ENCODE measurements at regions not wholly inside any gene's neighbourhood (a gene's known extent, or its start where the extent isn't known, plus 50 kb on each side); places are given as distances from the start of the nearest gene placed in this dataset.

DNA sequence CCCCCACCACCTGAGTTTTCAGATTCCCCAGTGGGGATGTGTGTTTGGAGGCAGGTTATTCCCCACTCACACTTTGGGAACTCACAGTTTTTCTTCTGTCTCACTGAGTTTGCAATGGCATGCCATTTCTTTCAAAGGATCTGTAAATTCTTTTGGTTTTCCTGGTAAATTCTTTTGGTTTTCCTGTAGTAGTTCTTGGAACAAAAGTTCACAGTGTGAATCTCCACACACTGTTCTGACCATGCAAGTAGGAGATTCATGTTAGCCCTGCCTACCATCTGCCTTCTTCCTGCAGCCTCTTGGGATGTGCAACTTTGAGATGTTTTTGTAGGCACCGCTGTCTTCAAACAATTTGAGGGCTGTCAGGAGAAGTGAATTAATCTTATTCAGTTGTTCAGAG lies 165.6 kb upstream of the OGFRL1 start:
- DNase-seq (ENCODE audit: low spot score) = no peak

DNA sequence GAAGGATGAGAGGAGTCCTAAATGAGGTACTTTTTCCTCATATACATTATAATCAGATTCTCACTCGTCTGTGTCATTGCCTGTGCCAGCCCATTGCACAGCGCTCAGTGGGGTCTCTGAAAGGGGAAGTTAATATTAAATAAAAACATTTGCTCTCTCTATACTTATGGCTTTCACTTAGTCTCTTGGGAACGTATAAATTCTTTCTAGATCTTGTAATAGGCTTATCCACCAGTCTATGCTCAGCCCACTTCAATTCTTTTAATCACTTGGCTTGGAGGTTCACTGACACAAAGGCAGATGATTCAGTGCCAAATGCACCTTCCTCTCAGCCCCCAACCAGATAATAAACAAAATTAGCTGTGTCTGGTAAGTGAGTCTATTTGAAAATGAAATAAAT lies 164.3 kb upstream of the OGFRL1 start:
- DNase-seq (ENCODE audit: low spot score) = no peak

DNA sequence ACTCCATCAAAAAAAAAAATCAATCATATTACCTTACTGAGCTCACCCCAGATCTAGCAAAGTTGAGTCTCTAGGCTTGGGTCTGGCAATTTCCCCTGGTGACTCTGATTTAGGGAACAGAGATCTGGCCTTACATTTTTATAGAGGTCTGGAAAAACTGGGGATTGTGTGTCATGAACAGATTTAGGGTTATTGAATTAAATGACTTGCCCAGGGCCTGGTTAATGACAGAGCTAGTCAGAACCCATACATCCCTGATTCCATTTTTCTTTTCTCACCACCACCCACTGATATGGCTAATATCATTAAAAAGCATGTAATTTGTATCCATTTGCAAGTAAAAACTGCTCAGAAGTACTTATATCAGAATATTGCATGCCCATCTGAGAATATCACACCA lies 163.4 kb upstream of the OGFRL1 start:
- no peak for DNase-seq (ENCODE audit: low spot score)

DNA sequence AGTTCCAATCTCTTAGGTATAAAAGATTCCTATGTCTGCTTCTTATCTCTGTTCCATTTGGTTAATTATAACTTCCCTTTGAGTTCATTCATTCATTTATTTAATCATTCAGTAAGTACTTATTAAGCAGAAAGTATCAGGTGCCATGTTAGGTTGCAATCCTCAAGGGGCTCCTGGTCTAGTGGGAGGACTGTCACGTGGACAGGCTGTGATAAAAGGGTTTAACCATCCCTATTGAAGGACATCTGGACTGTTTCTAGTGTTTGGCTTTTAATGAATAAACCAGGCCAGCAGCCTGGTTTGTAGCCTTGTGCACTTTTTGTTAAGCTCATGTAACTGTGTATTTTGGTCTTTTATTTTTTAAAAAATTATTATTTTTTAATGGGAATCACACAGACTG lies 162.1 kb upstream of the OGFRL1 start:
- DNase-seq (ENCODE audit: low spot score) = no peak

DNA sequence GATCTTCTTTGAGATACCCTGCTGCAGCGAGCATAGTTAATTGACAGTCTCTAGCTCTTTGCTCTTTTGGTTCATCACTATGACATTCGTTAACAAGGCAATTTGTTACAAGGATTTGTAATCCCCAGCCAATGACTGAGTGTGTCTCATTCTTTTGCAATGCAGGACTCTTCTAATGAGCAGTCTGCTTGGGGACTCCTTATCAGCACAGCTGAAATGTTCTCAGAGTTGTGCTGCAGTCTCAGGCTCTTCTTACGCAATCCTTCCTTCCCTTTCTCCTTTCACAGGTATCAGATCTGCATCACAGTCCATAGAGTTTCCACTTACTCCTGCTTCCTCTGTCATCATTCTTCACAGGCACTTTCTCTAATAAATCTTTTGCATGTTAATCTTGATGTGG lies 161.2 kb upstream of the OGFRL1 start:
- DNase-seq (ENCODE audit: low spot score) = no peak

DNA sequence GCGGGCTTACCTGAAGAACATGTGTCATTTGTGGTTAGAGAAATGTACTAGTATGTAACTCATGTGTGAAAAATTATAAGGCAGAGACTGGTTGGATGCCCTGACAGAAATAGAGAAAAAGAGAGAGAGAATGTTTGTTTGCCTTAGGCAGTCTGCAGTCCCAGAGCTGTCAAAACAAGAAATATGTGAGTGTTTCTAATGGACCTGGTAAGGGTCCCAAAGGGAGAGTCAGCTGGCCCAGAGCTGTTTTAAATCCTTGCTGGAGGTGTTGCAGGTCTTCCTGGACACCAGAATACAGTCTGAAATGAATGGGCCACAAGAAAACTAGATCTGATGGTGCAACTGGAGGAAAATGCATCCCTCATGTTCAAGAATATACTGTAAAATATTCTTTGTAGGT lies 158.3 kb upstream of the OGFRL1 start:
- DNase-seq (ENCODE audit: low spot score) = no peak

DNA sequence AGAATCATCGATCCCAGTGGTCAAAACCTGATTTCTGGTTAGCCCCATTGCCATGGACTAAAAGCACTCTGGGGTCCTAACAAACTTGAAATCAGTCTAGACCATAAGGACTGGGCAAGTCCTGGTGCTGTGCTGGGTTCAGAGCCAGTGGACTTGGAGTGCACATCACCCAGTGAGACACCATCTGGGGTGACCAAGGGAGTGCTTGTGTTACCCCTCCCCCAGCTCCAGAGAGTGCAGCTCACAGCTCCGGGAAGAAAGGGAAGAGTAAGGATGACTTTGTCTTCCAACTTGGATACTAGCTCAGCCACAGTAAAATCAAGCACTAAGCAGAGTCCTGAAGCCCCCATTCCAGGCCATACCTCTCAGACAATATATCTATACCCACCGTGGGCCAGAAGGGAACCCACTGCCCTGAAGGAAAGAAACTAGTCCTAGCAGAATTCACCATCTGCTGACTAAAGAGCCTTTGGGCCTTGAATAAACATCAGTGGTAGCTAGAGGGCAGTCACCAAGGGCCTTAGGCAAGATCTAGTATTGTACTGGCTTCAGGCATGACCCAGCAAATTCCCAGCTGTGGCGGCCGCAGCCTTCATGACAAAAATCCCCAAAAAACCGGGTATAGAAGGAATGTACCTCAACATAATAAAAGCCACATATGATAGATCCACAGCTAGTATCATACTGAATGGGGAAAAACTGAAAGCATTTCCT lies 153.5 kb upstream of the OGFRL1 start:
- no peak for DNase-seq (ENCODE audit: low spot score)

DNA sequence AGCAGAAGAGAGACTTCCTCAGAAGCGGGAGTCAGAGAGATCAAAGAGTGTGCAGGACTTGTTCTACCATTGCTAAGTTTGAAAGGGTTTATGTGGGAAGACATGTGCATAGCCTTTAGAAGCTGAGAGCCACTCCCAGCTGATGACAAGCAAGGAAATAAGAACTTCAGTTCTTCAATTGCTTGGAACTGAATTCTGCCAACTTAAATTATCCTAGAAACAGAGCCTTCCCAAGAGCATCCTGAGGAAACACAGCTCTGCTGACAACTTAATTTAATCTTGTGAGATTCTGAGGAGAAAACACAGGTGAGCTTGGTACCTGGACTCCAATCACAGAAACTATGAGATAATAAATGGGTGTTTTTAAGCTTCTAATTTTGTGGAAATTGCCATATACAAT lies 150.6 kb upstream of the OGFRL1 start:
- DNase-seq (ENCODE audit: low spot score) = no peak

DNA sequence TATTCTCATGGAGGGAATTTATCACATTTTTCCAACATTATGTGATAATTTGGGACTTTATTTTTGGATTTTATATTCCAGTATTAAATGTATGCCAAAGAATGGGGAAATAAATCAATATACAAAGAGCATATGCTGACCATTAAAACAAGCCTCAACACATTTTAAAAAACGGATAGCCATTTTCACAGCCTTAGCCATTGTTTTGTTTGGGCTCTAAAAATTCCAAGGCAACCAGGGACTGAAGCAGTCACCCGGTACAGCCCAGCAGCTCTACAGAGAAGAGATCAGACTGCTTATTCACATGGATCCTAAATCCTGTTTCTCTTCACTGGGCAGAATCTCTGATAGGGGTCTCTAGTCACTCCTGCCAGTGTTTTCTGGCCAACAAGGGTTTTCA lies 150.2 kb upstream of the OGFRL1 start:
- DNase-seq (ENCODE audit: low spot score) = no peak

DNA sequence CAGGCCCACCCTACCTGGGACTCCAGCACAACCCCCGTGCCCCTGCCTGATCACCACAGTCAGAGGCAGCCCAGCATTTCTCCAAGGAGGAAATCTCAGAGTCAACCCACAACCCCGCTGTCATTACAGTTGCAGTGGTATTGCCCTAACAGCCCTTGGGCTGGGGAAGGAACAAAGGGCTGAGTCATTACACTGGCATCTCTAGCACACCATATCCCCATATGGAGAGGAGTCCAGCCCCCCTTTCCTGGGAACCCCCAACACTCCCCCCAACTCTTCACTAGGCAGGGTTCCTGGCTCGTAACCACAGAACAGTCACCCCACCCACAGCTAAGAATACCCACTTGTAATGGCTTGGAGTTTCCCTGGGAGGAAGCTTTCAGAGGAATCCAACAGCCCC lies 149.4 kb upstream of the OGFRL1 start:
- DNase-seq (ENCODE audit: low spot score) = no peak

DNA sequence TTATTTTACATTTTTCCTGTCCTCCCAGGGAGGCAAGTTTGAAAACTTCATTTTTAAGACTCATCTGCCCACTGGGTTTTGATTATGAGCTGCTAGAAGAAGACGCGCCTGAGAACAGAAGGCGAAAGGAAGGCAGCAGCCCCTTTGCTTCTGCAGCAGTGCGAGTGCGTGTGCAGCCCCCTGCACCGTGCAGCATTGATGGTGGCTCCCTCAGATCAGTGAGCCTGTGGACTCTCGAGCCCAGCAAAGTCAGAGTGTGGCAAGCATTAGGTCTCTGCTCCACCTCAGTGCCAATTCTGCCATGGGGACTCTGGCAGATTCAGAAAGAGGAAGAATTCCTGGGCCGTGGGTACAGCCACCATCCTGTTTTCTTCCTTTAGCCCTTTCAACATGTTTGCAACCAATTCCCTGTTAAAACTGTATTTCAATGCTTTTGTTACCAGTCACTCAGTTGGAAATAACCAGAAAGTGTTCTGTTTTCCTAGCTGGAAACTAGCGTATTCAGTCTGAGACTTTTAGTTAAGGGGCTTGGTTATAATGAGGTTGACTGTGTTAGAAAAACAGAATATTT lies 134.8 kb upstream of the OGFRL1 start:
- DNase-seq (ENCODE audit: low spot score) = no peak

DNA sequence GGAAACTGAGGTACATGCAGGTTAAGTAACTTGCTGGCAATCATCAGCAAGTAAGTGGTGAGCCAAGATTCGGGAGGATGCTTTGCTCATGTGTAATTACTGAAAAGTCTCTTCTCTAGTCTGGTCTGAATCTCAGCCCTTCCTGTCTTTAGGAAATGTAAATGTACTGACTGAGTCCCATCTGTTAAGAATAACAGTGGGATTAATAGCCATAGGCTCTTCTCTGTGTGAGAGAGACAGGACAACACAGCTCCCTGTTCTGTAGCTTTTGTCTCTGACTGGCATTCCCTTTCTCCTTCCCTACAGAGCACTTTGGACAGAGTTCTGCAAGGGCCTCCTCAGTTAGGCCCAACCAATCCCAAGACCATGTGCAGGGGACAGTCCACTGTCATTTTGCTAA lies 131.3 kb upstream of the OGFRL1 start:
- DNase-seq (ENCODE audit: low spot score) = no peak

DNA sequence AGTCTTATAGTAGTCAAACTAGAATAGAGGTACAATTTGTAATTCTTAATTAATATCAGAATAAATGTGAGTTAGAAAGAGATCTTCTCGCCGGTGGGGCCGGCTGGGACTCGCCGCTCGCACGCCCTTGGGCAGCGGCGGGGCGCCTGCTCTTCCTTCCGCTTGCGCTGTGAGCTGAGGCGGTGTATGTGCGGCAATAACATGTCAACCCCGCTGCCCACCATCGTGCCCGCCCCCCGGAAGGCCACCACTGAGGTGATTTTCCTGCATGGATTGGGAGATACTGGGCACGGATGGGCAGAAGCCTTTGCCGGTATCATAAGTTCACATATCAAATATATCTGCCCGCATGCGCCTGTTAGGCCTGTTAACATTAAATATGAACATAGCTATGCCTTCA lies 123.7 kb upstream of the OGFRL1 start:
- no peak for DNase-seq (ENCODE audit: low spot score)

DNA sequence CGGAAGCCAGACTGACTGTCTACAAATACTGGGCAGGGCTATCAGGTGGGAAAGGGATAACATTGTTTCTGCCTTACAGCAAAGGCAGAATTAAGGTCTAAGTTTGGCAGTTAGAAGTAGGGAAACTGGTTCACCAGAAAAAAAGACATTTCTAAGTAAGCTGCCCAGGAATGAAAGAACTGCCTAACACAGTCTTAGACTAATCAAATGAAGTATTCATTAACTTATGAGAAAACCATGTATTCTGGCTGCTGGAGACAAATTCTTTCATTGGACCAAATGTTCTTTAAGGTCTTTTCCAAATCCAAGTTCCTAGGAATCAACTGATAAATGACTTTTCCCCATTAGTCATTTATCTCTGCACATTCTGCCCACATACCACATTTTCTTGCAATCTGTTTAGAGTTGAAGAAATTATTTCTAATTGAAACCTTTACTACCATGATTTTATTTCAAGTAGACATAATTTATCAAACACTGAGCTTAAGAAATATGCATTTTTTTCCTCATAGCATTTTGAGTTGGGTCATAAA lies 120.3 kb upstream of the OGFRL1 start:
- no peak for DNase-seq (ENCODE audit: low spot score)

DNA sequence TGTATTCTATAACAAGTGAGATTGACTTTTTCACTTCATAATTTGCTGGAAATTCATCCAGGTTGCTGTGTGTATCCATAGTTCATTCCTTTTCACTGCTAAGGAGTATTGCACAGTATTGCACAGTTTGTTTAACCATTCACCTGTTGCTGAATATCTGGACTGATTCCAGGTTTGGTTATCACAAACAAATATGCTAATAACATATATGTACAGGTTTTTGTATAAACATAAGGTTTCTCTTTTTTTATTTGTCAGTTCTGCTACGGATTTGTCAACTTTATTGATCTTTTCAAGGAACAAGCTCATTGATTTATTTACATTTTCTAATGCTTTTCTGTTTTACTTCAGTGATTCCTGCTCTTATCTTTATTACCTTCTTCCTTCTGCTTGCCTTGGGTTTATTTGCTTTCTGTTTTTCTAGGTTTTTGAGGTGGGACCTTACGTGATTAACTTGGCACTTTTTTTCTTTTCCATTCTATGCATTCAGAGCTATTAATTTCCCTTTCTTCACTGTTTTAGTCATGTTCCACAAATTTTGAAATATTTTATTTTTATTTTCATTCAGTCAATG lies 117.0 kb upstream of the OGFRL1 start:
- no peak for DNase-seq (ENCODE audit: low spot score)

DNA sequence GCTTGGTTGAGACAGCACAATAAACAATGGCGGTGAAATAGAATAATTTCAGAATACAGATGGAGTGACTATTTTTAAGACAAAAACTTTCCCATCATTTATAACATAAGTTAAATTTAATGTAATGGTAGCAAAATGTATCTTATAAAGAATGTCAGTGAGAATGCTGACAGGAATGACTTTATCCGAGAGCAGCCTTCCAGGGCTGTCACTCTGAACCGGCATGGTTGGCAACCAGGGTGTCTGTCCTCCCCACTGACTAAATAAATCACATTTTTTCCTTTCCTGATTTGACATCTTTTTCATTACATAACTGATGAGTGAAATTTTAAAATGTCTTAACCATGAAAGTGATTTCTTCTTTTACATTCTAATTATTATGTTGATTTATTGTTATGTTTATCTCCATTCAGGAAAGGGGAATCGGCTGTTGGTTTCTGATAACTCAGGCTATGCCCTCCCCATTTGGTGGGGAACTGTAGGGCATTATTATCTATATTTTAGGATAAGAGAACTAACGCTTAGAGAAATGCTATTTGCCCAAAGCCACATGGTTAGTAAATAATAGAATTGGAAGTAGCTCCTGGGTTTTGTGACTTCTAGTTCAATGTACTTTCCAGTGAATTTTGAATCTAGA lies 109.2 kb upstream of the OGFRL1 start:
- no peak for DNase-seq (ENCODE audit: low spot score)

DNA sequence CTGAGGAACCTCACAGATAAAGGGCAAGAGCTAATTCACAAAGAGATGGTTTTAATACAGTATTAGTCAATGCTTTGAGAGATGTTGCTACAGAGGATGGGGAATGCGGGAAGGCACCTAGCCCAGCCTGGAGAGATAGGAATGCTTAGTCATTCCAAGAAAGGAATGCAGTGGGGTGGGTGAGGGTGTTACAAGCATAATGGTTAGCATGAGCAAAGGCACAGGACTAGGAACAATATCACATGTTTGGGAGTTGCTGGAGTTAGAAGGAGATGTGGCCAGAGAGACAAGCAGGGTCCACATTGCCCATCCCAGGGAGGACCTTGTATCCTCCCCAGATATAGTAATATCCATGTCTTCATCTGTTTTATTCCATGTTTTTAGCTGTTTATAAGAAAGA lies 107.0 kb upstream of the OGFRL1 start:
- DNase-seq (ENCODE audit: low spot score) = no peak

DNA sequence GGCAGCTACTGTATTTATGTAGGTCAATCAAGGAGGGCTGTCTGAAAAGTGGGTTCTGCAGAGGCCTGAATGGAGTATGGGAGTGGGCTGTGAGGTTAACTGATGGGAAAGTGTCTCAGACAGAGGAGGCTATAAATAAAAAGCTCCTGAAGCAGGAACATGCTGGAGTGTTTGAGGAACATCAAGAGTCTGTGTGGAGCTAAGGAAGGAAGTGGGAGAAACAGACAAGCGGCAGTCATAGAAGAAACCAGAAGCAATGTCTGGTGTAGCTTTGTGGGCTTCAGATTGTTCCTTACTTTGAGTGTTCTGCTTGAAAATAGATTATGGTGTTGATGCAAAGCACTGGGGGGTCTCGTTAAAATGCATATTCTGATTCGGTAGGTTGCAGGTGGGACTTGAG lies 101.5 kb upstream of the OGFRL1 start:
- DNase-seq (ENCODE audit: low spot score) = no peak

DNA sequence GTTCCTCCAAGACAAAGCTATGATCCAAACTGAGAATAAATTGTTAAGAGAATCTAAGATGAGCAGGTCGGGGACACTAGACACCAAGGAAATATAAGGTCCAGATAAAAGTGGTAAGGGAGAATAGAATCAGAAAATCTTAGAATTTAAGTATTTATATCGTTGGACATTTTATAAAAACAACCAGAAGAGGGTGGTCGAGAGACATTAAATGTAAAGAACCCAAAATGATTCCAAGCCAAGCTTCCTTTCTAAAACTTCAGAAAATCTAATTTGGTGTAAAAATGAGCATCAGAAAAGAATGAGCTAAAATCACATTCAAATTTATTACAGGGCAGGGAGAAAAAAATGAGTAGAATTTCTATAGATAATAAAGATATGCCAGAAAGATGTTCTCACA lies 97.8 kb upstream of the OGFRL1 start:
- DNase-seq (ENCODE audit: low spot score) = no peak

DNA sequence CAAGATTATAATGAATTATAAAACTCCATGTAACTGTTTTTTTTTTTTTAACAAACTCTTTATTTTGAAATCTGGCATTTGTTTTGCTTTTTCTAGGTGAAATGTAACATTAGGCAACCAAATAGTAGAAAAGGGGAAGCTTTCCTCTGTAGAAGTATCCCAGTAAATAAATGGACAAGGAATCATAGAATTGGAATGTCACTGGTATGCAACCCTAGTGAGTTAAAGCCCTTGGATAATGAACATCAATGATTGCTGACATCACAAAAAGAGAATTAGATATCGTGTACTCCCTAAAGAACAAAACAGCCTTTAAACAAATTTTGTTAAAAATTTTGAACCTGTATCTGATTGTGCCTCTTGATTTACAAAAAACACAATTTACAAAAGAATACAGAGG lies 93.9 kb upstream of the OGFRL1 start:
- no peak for DNase-seq (ENCODE audit: low spot score)

DNA sequence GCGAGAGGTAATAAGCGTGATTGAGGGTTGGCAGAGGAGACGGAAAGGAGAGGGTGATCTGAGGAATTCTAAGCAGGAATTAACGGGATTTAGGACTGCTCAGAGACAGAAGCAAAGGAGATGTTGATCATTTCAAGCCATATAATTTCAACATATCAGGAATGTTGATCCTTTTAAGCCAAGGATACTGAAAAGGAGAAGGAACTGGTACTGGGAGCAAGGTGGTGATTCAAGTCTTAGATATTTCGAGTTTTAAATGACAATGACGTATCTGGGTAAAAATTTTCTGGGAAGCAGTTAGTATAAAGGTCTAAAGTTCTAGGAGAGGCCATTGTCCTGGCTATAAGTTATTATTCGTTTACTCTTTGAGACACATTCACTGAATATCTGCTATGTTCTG lies 91.3 kb upstream of the OGFRL1 start:
- no peak for DNase-seq (ENCODE audit: low spot score)

DNA sequence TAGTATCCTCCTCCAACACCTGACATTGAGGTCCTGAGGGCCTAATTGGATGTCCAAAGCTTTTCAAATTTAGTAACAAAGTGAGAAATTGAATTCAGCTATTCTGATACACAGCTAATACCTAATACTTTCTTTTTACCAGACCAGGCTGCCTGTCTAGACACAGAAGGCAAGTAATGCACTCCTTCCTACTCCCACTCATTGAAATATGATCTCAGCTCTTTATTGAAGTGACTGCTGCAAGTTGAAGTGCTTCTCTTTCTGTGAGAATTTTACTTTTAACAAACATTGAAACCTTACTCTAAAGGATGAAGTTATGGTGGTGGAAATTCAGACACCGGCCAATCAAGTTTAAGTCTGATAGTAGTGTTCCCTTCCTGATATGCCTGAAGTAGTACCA lies 90.8 kb upstream of the OGFRL1 start:
- DNase-seq (ENCODE audit: low spot score) = no peak

DNA sequence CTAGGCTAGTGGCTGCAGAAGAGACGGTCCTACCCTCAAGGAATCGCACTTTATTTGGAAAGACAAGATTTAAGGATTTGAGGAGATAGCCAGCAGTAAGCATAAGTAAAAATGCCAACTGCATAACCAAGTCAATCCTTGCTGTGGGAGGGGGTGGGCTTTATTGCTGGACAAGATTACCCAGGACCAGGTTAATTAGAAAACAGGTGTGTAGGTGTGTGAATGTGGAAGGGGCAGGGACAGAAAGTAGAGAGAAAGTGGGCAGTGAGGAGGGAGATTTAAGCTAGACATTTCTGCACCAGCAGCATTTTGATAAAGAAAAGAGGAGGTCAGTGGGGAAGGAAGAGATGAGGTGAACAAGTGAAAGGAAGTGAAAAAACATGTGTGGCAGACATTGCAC lies 89.7 kb upstream of the OGFRL1 start:
- no peak for DNase-seq (ENCODE audit: low spot score)
